ENCODE measurements at regions not wholly inside any gene's neighbourhood (a gene's known extent, or its start where the extent isn't known, plus 50 kb on each side); places are given as distances from the start of the nearest gene placed in this dataset.
"Not testable (repeated sequence)": the region's sequence is repeated elsewhere in the genome, so short reads cannot be mapped to it uniquely, and the experiment has no call there.

DNA sequence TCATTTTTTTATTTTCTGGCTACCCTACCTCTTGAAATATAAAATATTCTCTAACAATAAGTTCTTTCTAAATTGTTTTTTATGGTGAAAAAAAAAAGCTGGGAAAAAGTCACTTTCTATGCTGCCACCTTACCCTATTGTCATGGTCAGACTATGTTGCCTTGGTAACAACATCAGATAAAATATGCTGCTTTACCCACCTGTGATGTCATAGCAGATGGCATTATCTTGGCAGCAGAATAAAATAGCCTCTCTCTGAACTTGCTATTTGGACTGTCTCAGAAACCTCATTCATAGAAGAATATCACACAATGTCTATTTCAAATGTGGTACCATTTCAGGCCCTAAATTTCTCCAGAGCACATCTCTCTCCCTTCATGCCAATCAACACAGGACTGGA is 69.6 kb upstream of the SGIP1 start:
- Histone ChIP-seq H3K9me2 (replicated peaks; ENCODE audit: insufficient read depth, low read length) (no peaks in the 10 kb centered on the region), H3K9me3 (ENCODE audit: low read length) (no peaks in the 10 kb centered on the region), H3K4me2 (ENCODE audit: low read depth, low read length, poor library complexity, severe bottlenecking) (no peak overlapping the region), H4K20me1 (ENCODE audit: insufficient read depth, low read depth, low read length) (no peaks in the 10 kb centered on the region), H3K4me3 (ENCODE audit: low read length) (no peak overlapping the region), H3K9ac (ENCODE audit: low read length) (no peak overlapping the region), H3K36me3 (ENCODE audit: insufficient read depth, low read length) (no peaks in the 10 kb centered on the region), H3K4me1 (ENCODE audit: low read length) (no peaks in the 10 kb centered on the region), H2AFZ (ENCODE audit: low read length) (no peak overlapping the region), H3K79me2 (ENCODE audit: low read length) (no peaks in the 10 kb centered on the region), H3K27ac (ENCODE audit: low read length) (no peak overlapping the region), H3K27me3 (ENCODE audit: low read length) (no peaks in the 10 kb centered on the region)
- DNase-seq: no peak

DNA sequence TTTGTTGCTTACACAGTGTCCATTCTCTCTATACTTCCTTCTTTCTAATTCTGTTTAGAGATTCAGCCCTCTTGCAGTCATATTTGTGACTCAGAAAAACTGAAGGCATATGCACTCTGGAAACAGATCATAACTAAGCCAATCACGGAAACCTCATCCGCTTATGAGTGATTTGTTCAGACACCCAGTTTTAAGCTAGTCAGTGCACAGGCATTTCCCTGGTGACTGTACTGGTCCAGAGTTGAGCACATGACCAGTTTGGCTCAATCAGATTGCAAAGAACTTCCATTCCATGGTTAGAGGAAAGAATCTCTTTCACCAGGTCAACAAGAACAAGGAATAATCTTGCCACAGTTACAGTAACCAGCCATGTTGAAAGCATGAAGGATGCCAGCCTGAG is 69.2 kb upstream of the SGIP1 start:
- no peak overlapping the region for H3K9ac ChIP-seq (ENCODE audit: low read length)
- no peaks in the 10 kb centered on the region for H3K79me2 ChIP-seq (ENCODE audit: low read length)
- no peak overlapping the region for H3K4me3 ChIP-seq (ENCODE audit: low read length)
- H3K4me2 ChIP-seq (ENCODE audit: low read depth, low read length, poor library complexity, severe bottlenecking): no peak overlapping the region
- H4K20me1 ChIP-seq (ENCODE audit: insufficient read depth, low read depth, low read length): no peaks in the 10 kb centered on the region
- no peaks in the 10 kb centered on the region for H3K9me2 ChIP-seq (replicated peaks; ENCODE audit: insufficient read depth, low read length)
- H3K9me3 ChIP-seq (ENCODE audit: low read length): no peaks in the 10 kb centered on the region
- H3K27ac ChIP-seq (ENCODE audit: low read length): no peak overlapping the region
- no peaks in the 10 kb centered on the region for H3K36me3 ChIP-seq (ENCODE audit: insufficient read depth, low read length)
- H3K27me3 ChIP-seq (ENCODE audit: low read length): no peaks in the 10 kb centered on the region
- no peaks in the 10 kb centered on the region for H3K4me1 ChIP-seq (ENCODE audit: low read length)
- H2AFZ ChIP-seq (ENCODE audit: low read length): no peak overlapping the region
- no peak for DNase-seq

DNA sequence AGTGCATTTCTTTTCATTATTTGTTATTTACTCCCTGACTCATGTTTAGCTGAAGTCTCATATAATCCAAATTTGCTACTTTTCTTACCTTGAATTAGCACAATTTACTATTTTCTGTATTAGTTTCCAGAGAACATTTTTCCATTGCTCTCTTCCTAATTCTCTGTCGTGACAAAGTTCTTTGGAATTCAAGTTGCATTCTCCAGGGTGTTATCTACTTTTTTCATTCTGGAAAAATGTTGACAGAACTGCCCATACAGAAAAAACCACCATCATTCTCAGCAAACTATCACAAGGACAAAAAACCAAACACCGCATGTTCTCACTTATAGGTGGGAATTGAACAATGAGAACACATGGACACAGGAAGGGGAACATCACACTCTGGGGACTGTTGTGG is 67.3 kb upstream of the SGIP1 start:
- H3K9me3 ChIP-seq (ENCODE audit: low read length); H3K9ac ChIP-seq (ENCODE audit: low read length); H3K36me3 ChIP-seq (ENCODE audit: insufficient read depth, low read length); H3K27ac ChIP-seq (ENCODE audit: low read length); H3K27me3 ChIP-seq (ENCODE audit: low read length); H4K20me1 ChIP-seq (ENCODE audit: insufficient read depth, low read depth, low read length); H2AFZ ChIP-seq (ENCODE audit: low read length); DNase-seq; H3K4me1 ChIP-seq (ENCODE audit: low read length); H3K9me2 ChIP-seq (replicated peaks; ENCODE audit: insufficient read depth, low read length); H3K4me2 ChIP-seq (ENCODE audit: low read depth, low read length, poor library complexity, severe bottlenecking); H3K4me3 ChIP-seq (ENCODE audit: low read length); H3K79me2 ChIP-seq (ENCODE audit: low read length): not testable (repeated sequence)

DNA sequence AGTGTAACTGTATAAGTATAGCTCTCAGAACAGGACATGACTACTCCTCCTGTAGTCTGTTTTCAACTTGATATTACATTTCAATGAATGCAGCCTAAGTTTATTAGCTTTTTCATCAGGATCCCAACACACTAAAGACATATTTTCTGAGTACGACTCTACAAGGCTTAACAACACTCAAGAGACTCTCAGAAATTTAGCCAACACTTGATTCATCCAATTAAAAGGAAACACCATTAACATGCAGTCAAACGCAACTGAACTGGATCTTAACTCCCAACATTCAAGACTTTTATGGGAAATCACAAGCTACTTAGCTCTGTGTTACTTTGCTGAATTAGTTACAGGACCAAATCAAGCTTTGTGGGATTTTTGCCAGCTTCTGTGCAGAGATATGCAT is 65.2 kb upstream of the SGIP1 start:
- Histone ChIP-seq H3K9me2 (replicated peaks; ENCODE audit: insufficient read depth, low read length) (no peaks in the 10 kb centered on the region), H3K4me3 (ENCODE audit: low read length) (no peak overlapping the region), H3K4me1 (ENCODE audit: low read length) (no peaks in the 10 kb centered on the region), H3K27me3 (ENCODE audit: low read length) (no peaks in the 10 kb centered on the region), H3K79me2 (ENCODE audit: low read length) (no peaks in the 10 kb centered on the region), H3K27ac (ENCODE audit: low read length) (no peak overlapping the region), H3K9me3 (ENCODE audit: low read length) (no peaks in the 10 kb centered on the region), H4K20me1 (ENCODE audit: insufficient read depth, low read depth, low read length) (no peaks in the 10 kb centered on the region), H3K4me2 (ENCODE audit: low read depth, low read length, poor library complexity, severe bottlenecking) (no peak overlapping the region), H3K36me3 (ENCODE audit: insufficient read depth, low read length) (no peaks in the 10 kb centered on the region), H2AFZ (ENCODE audit: low read length) (no peak overlapping the region), H3K9ac (ENCODE audit: low read length) (no peak overlapping the region)
- no peak for DNase-seq

DNA sequence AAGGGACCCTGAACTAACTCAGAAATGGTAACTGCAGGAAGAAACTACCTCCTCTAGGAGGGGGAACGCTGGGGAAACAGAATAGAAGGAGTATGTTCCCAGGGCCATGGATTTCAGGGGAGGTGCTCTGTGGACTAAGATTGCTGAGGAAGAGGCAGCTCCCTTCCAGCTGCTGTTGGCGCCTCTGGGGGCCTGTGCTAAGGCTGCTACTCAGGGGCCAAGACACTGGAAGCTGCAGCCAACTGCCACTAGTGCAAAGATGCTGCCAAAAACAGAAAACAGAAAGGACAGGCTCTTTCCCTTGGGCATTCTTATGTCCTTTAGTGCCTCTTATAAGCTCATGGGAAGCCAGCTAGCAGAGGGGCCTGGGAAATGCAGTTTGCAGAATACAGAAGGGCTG is 58.0 kb upstream of the SGIP1 start:
- no peak for DNase-seq
- H3K27ac ChIP-seq (ENCODE audit: low read length): no peak overlapping the region
- no peaks in the 10 kb centered on the region for H4K20me1 ChIP-seq (ENCODE audit: insufficient read depth, low read depth, low read length)

DNA sequence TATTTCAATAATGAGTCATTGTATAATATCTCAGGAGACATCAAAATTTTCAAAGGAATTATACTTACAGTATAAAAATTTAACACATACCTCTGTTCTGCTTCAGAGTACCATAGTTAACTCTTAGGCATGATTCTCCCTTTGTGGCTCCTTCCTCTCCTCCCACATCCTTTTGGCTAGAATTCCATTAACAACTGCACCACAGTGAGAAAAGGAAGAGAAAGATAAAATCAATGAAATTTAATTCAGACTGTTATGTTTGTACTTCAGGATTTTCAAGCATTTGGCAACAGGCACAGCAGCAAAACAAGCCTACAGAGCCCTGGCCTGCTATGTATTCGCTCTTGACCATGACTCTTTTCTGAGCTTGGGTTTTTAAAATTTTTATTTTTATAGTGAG is 57.2 kb upstream of the SGIP1 start:
- H3K79me2 ChIP-seq (ENCODE audit: low read length): no peaks in the 10 kb centered on the region
- H3K9me2 ChIP-seq (replicated peaks; ENCODE audit: insufficient read depth, low read length): no peaks in the 10 kb centered on the region
- no peaks in the 10 kb centered on the region for H3K27me3 ChIP-seq (ENCODE audit: low read length)
- no peak overlapping the region for H2AFZ ChIP-seq (ENCODE audit: low read length)
- H4K20me1 ChIP-seq (ENCODE audit: insufficient read depth, low read depth, low read length): no peaks in the 10 kb centered on the region
- no peak for DNase-seq
- no peaks in the 10 kb centered on the region for H3K9me3 ChIP-seq (ENCODE audit: low read length)
- no peak overlapping the region for H3K27ac ChIP-seq (ENCODE audit: low read length)
- no peaks in the 10 kb centered on the region for H3K36me3 ChIP-seq (ENCODE audit: insufficient read depth, low read length)
- no peak overlapping the region for H3K4me2 ChIP-seq (ENCODE audit: low read depth, low read length, poor library complexity, severe bottlenecking)
- no peaks in the 10 kb centered on the region for H3K4me1 ChIP-seq (ENCODE audit: low read length)
- no peak overlapping the region for H3K9ac ChIP-seq (ENCODE audit: low read length)
- no peak overlapping the region for H3K4me3 ChIP-seq (ENCODE audit: low read length)

More for the DNA sequence above, 58.0 kb upstream of the SGIP1 start:
- Histone ChIP-seq H3K9me2 (replicated peaks; ENCODE audit: insufficient read depth, low read length) (no peaks in the 10 kb centered on the region), H3K9ac (ENCODE audit: low read length) (no peak overlapping the region), H3K9me3 (ENCODE audit: low read length) (no peaks in the 10 kb centered on the region), H3K79me2 (ENCODE audit: low read length) (no peaks in the 10 kb centered on the region), H2AFZ (ENCODE audit: low read length) (no peak overlapping the region), H3K4me2 (ENCODE audit: low read depth, low read length, poor library complexity, severe bottlenecking) (no peak overlapping the region), H3K4me3 (ENCODE audit: low read length) (no peak overlapping the region), H3K4me1 (ENCODE audit: low read length) (no peaks in the 10 kb centered on the region), H3K36me3 (ENCODE audit: insufficient read depth, low read length) (no peaks in the 10 kb centered on the region), H3K27me3 (ENCODE audit: low read length) (no peaks in the 10 kb centered on the region)

DNA sequence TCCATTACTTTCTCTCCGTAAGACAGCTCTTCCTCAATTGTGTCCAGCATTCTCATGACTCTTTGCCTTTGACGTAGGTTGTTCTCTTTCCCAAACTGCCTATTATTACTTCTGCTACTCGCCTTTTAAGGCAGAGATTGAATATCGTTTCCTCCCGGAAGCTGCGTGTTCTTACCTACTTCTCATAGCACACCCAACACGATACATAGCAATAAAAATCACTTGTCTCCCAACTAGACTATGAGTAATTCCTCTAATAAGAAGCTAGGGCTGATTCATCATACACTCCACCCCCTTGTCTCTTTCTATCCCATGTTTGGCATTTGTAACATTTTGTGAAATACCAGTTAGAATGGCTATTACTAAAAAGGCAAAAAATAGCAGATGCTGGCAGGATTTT is 55.8 kb upstream of the SGIP1 start:
- Histone ChIP-seq H3K9me2 (replicated peaks; ENCODE audit: insufficient read depth, low read length) (no peaks in the 10 kb centered on the region), H3K27me3 (ENCODE audit: low read length) (no peaks in the 10 kb centered on the region), H3K4me1 (ENCODE audit: low read length) (no peaks in the 10 kb centered on the region), H3K9ac (ENCODE audit: low read length) (no peak overlapping the region), H3K4me3 (ENCODE audit: low read length) (no peak overlapping the region), H3K36me3 (ENCODE audit: insufficient read depth, low read length) (no peaks in the 10 kb centered on the region), H3K27ac (ENCODE audit: low read length) (no peak overlapping the region), H3K9me3 (ENCODE audit: low read length) (no peaks in the 10 kb centered on the region), H3K79me2 (ENCODE audit: low read length) (no peaks in the 10 kb centered on the region), H3K4me2 (ENCODE audit: low read depth, low read length, poor library complexity, severe bottlenecking) (no peak overlapping the region), H4K20me1 (ENCODE audit: insufficient read depth, low read depth, low read length) (no peaks in the 10 kb centered on the region), H2AFZ (ENCODE audit: low read length) (no peak overlapping the region)
- no peak for DNase-seq

DNA sequence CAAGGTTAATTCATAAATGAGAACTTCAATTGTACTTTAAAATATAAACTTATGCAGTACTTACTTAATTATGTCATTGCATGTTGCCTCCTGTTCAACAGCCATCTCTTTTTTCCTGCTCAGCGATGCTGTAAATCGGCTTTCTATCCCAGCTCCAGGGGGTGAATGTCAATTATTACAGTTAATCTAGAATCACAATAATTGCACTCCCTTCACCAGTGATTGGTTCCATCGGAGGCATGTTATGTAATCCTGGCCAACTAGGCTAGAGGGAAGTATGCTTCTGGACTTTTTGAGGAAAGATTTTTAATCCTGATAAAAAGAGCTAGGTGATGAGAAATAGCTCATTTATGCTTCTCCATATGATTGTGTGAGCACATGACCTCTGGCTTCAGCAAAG is 53.8 kb upstream of the SGIP1 start:
- Histone ChIP-seq H3K9me3 (ENCODE audit: low read length) (no peaks in the 10 kb centered on the region), H4K20me1 (ENCODE audit: insufficient read depth, low read depth, low read length) (no peaks in the 10 kb centered on the region), H3K27me3 (ENCODE audit: low read length) (no peaks in the 10 kb centered on the region), H3K9me2 (replicated peaks; ENCODE audit: insufficient read depth, low read length) (no peaks in the 10 kb centered on the region), H3K9ac (ENCODE audit: low read length) (no peak overlapping the region), H3K4me1 (ENCODE audit: low read length) (no peaks in the 10 kb centered on the region), H3K36me3 (ENCODE audit: insufficient read depth, low read length) (no peaks in the 10 kb centered on the region), H2AFZ (ENCODE audit: low read length) (no peak overlapping the region), H3K4me2 (ENCODE audit: low read depth, low read length, poor library complexity, severe bottlenecking) (no peak overlapping the region), H3K4me3 (ENCODE audit: low read length) (no peak overlapping the region), H3K27ac (ENCODE audit: low read length) (no peak overlapping the region), H3K79me2 (ENCODE audit: low read length) (no peaks in the 10 kb centered on the region)
- no peak for DNase-seq

DNA sequence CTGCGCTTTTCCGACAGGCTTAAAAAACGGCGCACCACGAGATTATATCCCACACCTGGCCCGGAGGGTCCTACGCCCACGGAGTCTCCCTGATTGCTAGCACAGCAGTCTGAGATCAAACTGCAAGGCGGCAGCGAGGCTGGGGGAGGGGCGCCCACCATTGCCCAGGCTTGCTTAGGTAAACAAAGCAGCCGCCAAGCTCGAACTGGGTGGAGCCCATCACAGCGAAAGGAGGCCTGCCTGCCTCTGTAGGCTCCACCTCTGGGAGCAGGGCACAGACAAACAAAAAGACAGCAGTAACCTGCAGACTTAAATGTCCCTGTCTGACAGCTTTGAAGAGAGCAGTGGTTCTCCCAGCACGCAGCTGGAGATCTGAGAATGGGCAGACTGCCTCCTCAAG is 52.7 kb upstream of the SGIP1 start:
- not testable (repeated sequence) for H3K79me2 ChIP-seq (ENCODE audit: low read length); H3K9me2 ChIP-seq (replicated peaks; ENCODE audit: insufficient read depth, low read length); H3K9me3 ChIP-seq (ENCODE audit: low read length); H3K4me1 ChIP-seq (ENCODE audit: low read length); H3K9ac ChIP-seq (ENCODE audit: low read length); DNase-seq; H3K27me3 ChIP-seq (ENCODE audit: low read length); H4K20me1 ChIP-seq (ENCODE audit: insufficient read depth, low read depth, low read length); H3K4me3 ChIP-seq (ENCODE audit: low read length); H2AFZ ChIP-seq (ENCODE audit: low read length); H3K27ac ChIP-seq (ENCODE audit: low read length); H3K36me3 ChIP-seq (ENCODE audit: insufficient read depth, low read length); H3K4me2 ChIP-seq (ENCODE audit: low read depth, low read length, poor library complexity, severe bottlenecking)

Measured in Karpas-422 (cell line).